ENCODE measurements at regions not wholly inside any gene's neighbourhood (a gene's known extent, or its start where the extent isn't known, plus 50 kb on each side); places are given as distances from the start of the nearest gene placed in this dataset.

DNA sequence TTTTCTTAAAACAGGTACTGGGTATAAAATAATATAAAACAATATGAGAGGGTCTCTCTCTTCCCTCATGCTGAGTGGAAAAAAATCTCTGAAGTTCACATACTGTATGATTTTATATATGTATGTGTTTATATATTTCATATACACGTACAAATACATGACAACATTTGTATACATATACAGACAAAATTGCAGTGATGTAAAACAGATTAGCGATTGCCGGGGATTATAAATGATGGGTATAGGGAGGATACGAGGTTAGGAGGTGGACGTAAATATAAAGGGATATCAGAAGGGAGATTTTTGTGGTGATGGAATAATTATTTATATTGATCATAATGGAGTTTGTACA is 194.8 kb upstream of the PRSS16 start:
- DNase-seq (ENCODE audit: low read depth in 2 of 2): no peak

DNA sequence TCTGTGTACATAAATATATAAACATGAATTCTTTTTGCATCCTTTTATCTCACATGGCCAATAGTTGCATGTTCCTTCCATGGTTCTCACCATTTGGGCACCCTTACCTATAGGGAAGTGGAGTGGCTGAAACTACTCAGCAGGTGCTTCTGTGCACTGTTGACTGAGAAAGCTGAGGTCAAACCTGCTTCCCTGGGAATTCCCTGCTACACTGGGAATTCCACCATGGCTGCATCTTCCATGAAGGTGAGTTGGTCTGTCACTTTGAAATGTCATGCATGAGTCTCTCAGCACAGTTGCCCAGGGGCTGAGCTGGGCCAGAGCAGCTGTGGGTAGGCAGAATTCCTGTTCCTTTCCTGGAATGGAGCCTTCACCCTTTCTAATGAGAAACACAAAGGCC is 193.8 kb upstream of the PRSS16 start:
- DNase-seq (ENCODE audit: low read depth in 2 of 2): no peak

DNA sequence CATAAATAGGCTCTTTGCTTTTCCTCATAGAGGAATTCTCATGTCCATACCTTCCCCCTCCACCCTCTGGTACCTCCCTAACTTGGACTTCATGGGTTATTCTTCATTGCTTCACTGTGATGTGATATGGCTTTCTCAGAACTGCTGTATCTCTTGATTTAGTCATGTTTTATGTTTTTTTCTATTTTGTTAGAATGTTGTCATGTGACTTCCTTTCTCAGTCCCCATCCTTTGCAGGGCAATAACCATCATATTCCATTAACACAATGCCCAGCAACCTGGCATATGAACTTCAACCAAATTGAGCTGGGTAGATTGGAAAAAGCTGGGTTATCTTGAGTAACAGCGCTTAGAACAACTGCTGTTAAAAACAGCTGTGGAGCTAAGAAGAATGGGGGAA is 190.9 kb upstream of the PRSS16 start:
- DNase-seq (ENCODE audit: low read depth in 2 of 2): no peak

DNA sequence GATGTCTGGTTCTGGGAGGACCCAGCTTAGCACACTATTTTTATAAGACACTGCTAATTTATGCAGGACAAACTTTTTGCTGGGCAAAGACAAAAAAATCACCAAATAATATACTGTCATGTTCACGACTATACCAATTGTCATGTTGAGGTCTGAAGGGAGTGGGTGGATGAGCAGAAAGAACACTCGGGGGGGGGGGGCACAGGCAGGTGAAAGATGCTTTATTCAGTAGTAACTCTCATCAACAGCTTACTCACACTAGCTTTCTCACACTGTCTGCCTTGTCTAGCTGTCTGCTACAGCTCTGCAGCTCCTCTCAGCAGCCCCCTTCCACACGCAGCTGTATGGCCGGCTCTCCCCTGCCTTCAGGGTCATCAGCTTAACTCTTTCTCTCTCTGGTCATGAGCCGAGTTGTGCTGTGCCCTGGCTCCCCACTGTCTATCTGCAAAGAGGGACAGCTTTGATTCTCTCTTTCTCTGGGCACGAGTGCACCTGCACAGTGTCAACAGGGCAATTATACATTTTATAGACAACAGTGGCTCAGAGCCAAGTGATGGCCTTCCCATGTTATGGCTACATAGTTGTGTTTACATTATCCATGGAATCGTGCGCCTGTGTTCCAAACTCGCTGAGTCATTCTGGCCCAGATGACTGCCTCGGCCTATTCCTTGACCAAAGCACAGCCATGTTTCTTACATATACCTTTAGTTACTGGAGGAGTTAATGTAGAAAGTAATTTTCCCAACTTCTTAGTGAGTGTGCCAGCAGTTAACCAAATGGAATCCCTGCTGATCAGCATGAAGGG is 187.7 kb upstream of the PRSS16 start:
- no peak for DNase-seq (ENCODE audit: low read depth in 2 of 2)

DNA sequence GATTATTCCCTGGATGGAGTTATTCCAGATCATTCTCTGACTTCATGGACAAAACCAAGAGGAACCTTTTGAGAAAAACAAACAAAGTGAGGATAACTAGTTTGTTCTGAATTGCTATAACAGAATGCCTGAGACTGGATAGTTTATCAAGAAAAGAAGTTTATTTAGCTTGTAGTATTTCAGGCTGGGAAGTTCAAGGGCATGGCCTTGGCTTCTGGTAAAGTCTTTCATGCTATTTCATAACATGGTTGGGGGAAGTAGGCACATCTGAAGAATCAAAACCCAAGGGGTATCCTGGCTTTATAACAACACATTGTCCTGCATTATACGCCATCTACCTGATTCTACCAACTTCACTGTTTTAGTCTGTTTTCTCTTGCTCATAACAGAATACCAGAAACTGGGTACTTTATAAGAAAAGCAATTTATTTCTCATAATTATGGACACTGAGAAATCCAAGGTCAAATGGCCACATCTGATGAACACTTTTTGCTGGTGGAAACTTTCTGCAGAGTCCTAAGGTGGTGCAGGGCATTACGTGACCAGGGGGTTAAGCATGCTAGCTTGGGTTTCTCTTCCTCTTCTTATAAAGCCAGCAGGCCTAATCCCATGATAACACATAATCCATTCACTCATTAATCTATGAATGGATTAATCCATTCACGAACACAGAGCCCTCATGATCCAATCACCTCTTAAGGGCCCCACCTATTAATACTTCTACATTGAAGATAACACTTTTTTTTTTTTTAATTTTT is 186.1 kb upstream of the PRSS16 start:
- DNase-seq (ENCODE audit: low read depth in 2 of 2): no peak

DNA sequence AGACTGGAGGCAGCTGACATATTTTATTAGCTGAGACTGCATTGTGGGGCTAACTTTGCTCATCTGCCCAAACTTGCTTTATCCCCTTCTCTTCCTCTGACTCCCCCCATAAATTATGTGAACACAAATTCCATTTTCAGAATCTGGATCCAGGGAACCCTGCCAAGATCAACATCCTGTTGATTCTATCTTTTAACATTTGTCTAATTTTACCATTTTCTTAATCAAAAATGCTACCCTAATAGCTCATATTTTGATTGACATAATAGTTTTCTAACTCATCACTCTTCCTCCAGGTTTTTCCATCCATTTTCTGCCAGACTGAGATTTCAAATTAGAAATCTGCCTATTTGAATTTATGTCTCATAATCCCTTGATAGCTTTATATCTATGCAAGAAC is 184.7 kb upstream of the PRSS16 start:
- no peak for DNase-seq (ENCODE audit: low read depth in 2 of 2)

DNA sequence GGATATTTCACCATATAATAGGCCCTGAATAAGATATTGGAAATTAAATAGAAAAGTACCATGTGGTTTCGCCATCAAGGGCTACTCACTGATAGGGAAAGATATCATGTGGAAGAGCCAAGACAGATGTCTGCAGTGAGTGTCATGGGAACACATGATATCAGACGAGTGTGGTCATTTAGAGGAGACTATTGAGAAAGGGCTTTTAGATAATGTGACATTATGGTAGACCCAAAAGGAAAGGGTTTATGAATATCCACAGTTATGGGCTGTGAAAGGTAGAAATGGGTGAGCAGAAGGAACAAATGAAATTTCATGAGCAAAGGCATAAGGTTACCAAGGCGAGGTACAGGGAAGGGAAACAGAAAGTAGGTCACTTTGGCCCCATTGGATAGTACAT is 182.3 kb upstream of the PRSS16 start:
- DNase-seq (ENCODE audit: low read depth in 2 of 2): no peak

DNA sequence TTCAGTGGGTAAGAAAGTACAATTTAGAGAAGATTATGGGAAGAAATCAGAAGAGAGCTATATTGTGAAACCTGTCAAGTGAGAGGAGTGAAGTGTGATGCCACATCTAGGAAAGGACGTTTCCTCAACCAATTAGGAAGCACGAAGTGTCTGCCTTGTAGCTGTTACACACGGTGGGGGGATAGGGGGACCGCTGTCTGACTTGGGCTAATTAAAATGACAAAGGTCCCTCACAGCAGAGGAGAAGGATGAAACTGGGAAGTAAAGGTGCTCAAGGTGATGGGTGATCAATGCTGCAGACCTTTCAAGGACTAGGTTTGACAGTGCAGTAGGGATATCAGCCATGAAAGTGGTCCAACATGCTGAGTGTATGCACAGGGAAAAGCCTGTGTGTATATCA is 181.1 kb upstream of the PRSS16 start:
- DNase-seq (ENCODE audit: low read depth in 2 of 2): no peak

DNA sequence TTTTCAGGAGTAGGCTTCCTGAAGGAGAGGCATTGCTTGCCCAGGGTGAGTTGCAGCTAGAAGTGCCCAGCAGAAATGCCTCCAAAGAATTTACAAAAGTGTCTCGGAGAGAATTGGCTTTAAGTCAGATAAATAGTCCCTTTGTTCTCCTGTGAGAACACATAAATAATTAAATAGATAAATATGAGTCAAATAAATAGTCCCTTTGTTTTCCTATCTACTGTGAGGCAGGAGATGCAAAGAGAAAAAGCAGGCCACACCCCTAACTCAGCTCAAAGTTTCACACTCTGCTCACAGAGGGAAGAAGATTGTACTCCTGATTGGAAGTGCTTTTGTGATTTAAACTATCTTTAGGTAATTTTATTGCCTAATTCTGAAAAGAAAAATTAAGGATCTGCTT is 180.7 kb upstream of the PRSS16 start:
- no peak for DNase-seq (ENCODE audit: low read depth in 2 of 2)

DNA sequence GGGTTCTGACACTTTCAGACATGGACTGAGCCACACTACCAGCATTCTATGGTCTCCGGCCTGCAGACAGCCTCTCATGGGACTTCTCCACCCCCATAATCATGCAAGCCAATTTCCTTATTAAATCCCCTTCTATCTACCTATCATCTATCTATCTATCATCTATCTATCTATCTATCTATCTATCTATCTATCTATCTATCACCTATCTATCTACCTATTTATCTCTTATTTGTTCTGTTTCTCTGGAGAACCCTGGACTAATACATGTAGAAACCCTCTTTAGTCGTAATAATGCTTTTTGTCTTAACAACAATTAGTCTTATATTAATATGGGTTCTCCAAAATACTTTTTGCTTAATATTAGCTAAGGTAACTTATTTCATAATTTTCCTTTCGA is 174.1 kb upstream of the PRSS16 start:
- DNase-seq (ENCODE audit: low read depth in 2 of 2): no peak

DNA sequence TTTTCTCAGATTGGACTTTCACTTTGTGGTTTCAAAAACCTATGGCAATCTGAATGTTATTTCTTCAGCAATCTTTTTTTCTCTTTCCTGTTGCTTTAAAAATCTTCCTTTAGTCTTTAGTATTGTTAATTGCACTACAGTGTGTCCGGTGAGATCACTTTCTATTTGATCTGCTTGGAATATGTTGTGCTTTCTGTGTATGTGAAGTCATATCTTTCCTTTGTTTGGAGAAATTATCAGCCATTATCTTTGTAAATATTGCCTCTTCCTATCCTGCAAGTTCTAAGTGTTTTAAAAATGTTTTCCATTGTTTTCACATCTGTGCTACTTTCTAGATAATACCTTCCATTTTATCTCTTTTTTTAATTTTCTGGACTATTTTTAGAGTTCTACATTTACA is 171.4 kb upstream of the PRSS16 start:
- DNase-seq (ENCODE audit: low read depth in 2 of 2): no peak

DNA sequence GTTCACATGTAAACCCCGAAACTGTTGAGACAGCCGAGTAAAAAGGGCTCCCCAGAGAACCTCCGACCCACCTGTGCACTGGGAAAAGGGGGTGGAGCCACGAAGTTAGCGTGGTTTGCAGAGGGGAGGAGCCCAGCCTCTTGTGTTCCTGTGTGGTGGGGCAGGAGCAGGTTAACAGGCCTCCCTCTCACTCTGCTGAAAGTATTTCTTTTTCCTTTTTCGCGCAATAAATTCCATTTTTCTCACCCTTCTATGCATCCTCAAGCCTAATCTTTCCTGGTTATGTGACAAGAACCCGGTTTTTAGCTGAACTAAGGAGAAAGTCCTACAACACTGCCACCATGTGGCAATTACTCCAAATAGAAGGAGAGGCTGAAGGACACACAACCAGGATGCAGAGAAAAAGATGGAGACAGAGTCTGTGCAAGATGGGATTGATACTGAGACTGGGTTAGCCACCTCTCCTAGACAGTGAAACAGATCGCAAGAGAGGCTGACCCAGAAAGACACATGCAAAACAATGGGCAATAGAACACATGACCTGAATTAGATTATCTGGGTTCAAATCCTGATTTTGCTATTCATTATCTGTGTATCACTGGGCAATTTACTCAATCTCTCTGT is 168.7 kb upstream of the PRSS16 start:
- no peak for DNase-seq (ENCODE audit: low read depth in 2 of 2)

DNA sequence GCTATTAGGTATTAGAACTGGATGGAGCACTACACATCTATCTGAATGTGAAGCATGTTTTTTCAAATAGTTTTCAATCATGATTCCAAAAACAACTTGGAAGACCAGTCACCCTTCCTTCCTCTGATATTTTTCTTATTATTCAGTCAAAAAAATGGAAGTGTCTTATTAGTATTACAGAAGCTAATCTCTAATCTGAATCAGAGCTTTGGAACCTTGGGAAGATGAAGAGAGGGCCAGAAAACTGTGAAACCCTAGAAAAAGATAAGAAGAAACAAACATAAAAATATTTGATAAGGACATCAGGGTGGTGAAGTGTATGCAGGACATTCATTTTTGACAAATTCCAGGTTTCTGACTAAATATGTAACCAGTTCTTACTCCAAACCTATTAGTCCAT is 166.3 kb upstream of the PRSS16 start:
- DNase-seq (ENCODE audit: low read depth in 2 of 2): no peak

DNA sequence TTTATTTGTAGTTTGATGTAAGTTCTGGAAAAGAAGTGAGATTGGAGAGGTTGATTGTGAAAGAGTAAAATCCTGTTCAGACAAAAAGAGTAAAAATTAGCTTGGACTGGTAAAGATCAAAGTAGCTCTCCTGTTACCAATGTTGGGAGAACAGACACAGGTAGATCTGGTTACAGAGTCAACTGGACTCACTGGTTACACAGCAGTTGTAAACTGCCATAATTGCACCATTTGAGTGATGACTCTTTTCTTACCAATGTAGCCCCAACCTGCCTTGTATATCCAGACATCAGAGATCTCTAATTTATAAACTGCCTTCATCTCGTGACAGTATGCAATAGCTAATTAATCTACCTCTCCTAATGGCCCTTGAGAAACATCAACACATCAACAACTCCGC is 165.6 kb upstream of the PRSS16 start:
- no peak for DNase-seq (ENCODE audit: low read depth in 2 of 2)

DNA sequence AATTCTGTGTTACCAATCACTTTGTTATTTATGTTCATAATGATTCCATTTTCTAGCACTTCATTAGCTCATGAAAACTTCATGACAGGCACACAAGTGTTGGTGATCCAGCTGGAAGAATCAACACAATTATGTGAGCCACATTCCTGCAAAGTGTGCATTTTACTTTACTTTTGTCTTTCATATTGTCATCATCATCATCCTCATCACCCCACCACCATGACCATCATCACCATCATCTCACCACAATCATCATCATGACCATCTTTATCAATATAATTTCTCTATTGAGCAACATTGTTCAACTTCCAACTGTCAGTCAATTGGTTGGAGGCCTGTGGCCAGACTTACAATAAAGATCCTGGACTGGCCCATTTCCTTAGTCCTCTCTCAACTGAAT is 159.4 kb upstream of the PRSS16 start:
- DNase-seq (ENCODE audit: low read depth in 2 of 2): no peak

DNA sequence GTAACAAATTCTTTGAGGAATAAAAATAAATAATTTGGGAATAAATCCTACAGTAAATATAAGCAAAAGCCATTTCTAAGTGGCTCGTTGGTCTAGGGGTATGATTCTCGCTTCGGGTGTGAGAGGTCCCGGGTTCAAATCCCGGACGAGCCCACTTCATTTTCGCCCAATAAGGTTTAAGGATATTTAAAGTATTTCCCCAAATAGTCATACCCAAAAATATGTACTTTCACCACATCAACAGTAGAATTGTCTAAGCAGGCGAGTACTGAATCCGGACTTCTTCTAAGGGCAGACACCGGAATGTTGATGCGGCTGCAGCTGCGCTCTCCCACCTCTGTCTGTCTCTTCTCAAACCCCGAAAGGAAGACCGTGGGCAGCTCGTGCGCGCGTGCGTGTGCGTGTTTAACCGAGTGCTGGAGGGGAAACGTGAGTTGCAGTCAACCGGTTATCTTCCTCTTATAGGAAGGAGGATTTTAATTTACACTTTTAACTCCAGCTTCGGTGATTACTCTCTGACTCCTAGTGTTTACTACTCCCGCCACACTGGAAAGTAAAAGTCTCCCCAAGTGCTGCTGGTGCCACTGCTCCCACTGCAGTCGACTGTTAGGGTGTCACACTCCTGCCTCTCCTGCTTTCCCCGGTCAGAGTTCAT is 155.7 kb upstream of the PRSS16 start:
- no peak for DNase-seq (ENCODE audit: low read depth in 2 of 2)

DNA sequence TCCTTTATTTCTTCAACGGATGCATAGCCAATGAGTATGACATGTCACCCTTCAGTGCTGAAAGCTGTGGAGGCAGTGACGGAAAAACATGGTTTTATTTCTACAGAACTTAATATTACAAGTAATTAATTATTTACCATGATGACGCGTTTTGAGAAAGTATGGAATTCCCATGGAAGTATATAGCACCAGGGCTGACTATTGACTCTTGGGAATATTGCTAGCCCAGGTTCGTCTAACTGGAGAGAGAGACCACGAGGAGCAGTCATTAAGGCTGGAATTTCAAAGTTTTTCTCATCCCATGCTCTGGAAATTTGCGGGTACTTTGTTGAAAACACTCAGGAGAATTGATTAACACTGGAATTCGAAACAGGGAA is 155.2 kb upstream of the PRSS16 start:
- no peak for DNase-seq (ENCODE audit: low read depth in 2 of 2)

DNA sequence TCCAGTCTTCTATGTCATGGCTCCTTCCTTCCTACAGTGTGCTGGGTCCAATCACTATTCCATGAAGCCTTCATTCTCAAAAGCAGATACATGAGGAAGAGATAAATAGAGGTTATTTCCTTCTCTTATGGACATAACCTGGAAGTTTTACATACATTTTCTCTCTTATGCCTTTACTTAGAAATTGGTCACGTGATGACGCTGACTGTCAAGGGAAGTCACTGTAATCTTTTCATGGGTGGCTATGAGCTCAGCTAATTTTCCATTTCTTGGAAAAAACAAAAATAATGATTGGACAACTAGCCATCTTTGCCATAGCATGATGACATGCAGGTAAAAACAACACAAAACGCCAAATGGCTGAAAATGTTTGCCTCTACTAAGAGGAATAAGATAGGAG is 151.6 kb upstream of the PRSS16 start:
- DNase-seq (ENCODE audit: low read depth in 2 of 2): no peak

DNA sequence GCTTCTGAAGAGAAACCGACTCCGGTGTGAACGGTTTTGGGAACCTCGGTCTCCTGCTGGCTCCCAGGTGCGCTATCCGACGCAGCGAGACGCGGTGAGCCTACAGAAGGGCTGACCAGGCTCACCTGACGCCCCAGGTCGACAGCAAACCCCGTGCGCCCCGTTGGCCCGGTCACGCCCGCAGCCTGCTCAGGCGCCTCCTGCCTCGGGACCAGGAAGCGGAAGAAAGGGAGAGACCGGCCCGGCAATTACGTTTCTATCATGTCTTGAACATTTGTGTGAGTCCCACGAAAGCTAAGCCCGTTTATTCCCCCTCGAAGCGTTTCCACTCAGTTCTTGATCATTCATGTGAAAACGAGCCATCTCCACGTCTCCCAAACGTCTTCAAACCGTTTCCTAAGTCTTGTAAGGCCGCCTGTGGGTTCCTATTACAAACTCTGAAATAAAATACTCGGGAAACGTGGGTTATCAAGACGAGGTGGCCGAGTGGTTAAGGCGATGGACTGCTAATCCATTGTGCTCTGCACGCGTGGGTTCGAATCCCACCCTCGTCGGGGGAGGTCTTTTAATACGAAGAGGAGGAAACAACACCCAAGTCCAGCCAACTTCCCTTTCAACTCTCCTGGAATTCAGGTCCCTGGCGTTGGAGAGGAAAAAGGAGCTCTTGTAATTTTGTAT is 150.5 kb upstream of the PRSS16 start:
- DNase-seq (ENCODE audit: low read depth in 2 of 2): no peak

DNA sequence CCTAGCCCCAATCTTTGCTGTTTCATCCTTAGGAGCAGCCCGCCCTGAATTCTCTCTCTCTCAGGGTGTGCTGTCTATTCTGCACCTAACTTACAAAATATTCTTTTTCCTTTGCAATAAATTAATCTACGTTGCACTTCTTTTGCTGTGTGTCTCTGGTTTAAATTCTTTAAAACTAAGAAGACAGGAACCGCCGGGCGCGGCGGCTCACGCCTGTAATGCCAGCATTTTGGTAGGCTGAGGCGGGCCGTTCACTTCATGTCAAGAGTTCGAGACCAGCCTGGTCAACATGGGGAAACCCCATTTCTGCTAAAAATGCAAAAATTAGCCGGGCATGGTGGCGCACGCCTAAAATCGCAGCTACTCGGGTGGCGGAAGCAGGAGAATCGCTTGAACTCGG is 148.5 kb upstream of the PRSS16 start:
- DNase-seq (ENCODE audit: low read depth in 2 of 2): no peak

DNA sequence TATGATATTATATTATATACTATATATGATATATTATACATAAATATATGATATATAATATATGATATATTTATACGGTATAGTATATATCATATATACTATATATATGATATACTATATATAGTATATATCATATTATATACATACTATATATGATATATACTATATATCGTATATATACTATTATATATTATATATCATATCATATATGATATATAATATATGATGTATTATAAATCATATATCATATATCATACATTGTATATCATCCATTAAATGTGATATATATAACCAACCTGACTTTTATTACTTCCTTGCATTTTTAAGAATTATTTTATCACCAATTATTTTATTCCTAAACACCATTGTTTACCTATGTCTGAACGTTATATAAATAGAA is 146.6 kb upstream of the PRSS16 start:
- no peak for DNase-seq (ENCODE audit: low read depth in 2 of 2)

DNA sequence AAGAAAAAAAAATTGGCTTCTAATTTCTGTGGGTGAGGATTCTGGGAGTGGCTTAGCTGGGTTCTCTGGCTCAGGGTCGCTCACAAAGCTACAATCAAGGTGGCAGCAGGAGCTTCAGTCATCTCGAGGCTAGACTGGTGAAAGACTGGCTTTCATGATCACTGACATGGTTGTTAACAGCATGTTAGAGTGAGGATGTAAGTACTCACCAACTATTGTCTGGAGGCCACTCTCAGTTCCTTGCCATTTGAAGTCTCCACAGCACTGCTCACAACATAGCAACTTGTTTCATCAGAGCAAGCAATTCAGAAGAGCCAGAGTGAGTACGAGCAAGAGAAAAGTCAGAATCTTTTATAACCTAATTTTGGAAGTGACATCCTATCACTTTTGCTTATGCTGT is 145.7 kb upstream of the PRSS16 start:
- no peak for DNase-seq (ENCODE audit: low read depth in 2 of 2)
